ENCODE measurements at regions not wholly inside any gene's neighbourhood (a gene's known extent, or its start where the extent isn't known, plus 50 kb on each side); places are given as distances from the start of the nearest gene placed in this dataset.

DNA sequence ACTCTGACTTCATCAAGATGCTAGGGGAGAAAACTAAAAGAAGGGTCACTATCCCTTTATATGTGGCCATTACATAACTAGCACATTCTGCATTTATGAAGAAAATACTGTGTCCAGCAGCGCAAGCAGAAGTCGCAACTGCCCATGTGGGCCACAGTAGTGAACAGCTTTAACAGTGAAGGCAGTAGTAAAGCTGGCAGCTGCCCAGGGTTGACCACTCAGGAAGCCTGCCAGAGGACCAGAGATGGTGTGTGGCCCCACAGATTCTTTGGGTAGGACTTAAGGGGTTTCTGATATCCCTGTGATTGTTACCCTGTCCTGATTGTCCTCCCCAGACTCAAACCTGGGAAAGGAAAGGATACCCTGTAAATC lies 88.3 kb upstream of the NT5E start:
- Histone ChIP-seq H3K27me3 (ENCODE audit: insufficient read depth, low read length) (no peaks in the 10 kb centered on the region), H2BK15ac (ENCODE audit: low read depth, low read length) (no peak overlapping the region), H3T11ph (ENCODE audit: low read length) (no peak overlapping the region), H3K9ac (ENCODE audit: extremely low read depth, insufficient read length, low read length) (no peak overlapping the region), H3K4me2 (ENCODE audit: insufficient read depth, insufficient read length, low read length) (no peak overlapping the region), H3K9me3 (ENCODE audit: control insufficient read depth, low read depth, low read length) (no peaks in the 10 kb centered on the region), H4K8ac (replicated peaks; ENCODE audit: insufficient read length, low read depth, low read length) (no peak overlapping the region), H3K4me1 (ENCODE audit: insufficient read depth, low read length) (no peaks in the 10 kb centered on the region), H3K79me1 (ENCODE audit: insufficient read depth, low read depth, low read length, poor library complexity, severe bottlenecking) (no peaks in the 10 kb centered on the region), H2BK120ac (ENCODE audit: low read depth, low read length, poor library complexity, severe bottlenecking) (no peak overlapping the region), H2AFZ (ENCODE audit: low read length) (no peak overlapping the region), H2BK12ac (ENCODE audit: insufficient read length, low read depth, low read length) (no peak overlapping the region), H4K20me1 (ENCODE audit: control insufficient read depth, insufficient read depth, insufficient read length) (no peaks in the 10 kb centered on the region), H2BK5ac (ENCODE audit: insufficient read length, low read length) (no peak overlapping the region), H3K79me2 (ENCODE audit: insufficient read depth, low read length) (no peaks in the 10 kb centered on the region), H2AK5ac (ENCODE audit: insufficient read length, low read length) (no peak overlapping the region), H3K4ac (ENCODE audit: low read depth, low read length) (no peak overlapping the region), H2BK20ac (ENCODE audit: low read depth, low read length, poor library complexity, severe bottlenecking) (no peak overlapping the region), H3K18ac (ENCODE audit: insufficient read length, low read depth, low read length) (no peak overlapping the region), H3K14ac (ENCODE audit: insufficient read depth, low read length) (no peak overlapping the region), H3K23ac (ENCODE audit: insufficient read length, low read depth, low read length) (no peak overlapping the region), H3K23me2 (ENCODE audit: insufficient read length, low read depth, low read length, poor library complexity, severe bottlenecking) (no peaks in the 10 kb centered on the region), H3K27ac (ENCODE audit: insufficient read length, low read depth, low read length) (no peak overlapping the region), H4K5ac (ENCODE audit: insufficient read length, low read depth, low read length) (no peak overlapping the region), H4K91ac (ENCODE audit: insufficient read length, low read depth, low read length) (no peak overlapping the region), H3K56ac (ENCODE audit: insufficient read length, low read depth, low read length) (no peak overlapping the region)
- no peak overlapping the region for H3K27ac Mint-ChIP-seq
- WGBS (ENCODE audit: extremely low coverage, insufficient read length, low lambda C conversion rate) = no CpG with 5 or more reads among the region's 2 CpGs
- H3K9me3 Mint-ChIP-seq = no peaks in the 10 kb centered on the region
- no peaks in the 10 kb centered on the region for H3K36me3 Mint-ChIP-seq (ENCODE audit: insufficient read depth in 1 of 3, low read depth in 3 of 3)
- DNase-seq = no peak
- H3K27me3 Mint-ChIP-seq (ENCODE audit: low read depth) = no peaks in the 10 kb centered on the region
- no peak for TF ChIP-seq CTCF (conservative IDR thresholded peaks at IDR 0.05)
- no peak overlapping the region for H3K4me3 Mint-ChIP-seq
- H3K4me1 Mint-ChIP-seq = no peaks in the 10 kb centered on the region

All from H9 (cell line).